22Rv1 (cell line): ENCODE measurements at regions not wholly inside any gene's neighbourhood (a gene's known extent, or its start where the extent isn't known, plus 50 kb on each side); places are given as distances from the start of the nearest gene placed in this dataset.
"Not testable (repeated sequence)": the region's sequence is repeated elsewhere in the genome, so short reads cannot be mapped to it uniquely, and the experiment has no call there.

ENCODE experiments used
- H3K27ac ChIP-seq: fragments of 450-650 bp; 2 replicates; pipeline ENCODE4 v1.5.1; 2017
- ZFX ChIP-seq: fragments of 450-650 bp; IDR thresholded peaks from 2 replicates; pipeline ENCODE4 v1.6.1; 2017; ENCODE audit warnings: antibody characterized with exemption, borderline replicate concordance
- TF ChIP-seq, protein P1 (sequence below): fragments of 450-650 bp; IDR thresholded peaks from 2 replicates; pipeline ENCODE4 v1.5.1; 2017; ENCODE audit warnings: mild to moderate bottlenecking

GRCh38 chr11:25247336-25247735 lies 750.5 kb downstream of the LUZP2 start:
- H3K27ac ChIP-seq = no peak overlapping the region
- TF ChIP-seq ZFX = no peak
- TF ChIP-seq, protein P1, sequence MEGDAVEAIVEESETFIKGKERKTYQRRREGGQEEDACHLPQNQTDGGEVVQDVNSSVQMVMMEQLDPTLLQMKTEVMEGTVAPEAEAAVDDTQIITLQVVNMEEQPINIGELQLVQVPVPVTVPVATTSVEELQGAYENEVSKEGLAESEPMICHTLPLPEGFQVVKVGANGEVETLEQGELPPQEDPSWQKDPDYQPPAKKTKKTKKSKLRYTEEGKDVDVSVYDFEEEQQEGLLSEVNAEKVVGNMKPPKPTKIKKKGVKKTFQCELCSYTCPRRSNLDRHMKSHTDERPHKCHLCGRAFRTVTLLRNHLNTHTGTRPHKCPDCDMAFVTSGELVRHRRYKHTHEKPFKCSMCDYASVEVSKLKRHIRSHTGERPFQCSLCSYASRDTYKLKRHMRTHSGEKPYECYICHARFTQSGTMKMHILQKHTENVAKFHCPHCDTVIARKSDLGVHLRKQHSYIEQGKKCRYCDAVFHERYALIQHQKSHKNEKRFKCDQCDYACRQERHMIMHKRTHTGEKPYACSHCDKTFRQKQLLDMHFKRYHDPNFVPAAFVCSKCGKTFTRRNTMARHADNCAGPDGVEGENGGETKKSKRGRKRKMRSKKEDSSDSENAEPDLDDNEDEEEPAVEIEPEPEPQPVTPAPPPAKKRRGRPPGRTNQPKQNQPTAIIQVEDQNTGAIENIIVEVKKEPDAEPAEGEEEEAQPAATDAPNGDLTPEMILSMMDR = no peak

- peak overlapping the region; percentile 73 for H3K27ac ChIP-seq
- TF ChIP-seq, protein P1 = no peak
- no peak for TF ChIP-seq ZFX
These were observed 756.0 kb downstream of the LUZP2 start for GRCh38 chr11:25252854-25253253.

DNA sequence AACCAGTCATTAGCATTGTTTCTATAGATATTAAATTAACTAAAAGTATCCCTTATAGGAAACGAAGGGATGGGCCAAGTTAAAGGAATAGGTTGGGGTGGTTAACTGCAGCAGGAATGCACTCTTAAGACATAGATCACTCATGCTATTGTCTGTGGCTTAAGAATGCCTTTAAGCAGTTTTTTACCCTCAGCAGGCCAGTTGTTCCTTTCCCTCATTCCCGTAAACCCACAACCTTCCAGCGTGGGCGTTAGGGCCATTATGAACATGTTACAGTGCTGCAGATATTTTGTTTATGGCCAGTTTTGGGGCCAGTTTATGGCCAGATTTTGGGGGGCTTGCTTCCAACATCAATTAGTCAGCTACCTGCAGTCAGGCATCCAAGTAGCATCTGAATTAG lies 767.0 kb downstream of the LUZP2 start:
- not testable (repeated sequence) for H3K27ac ChIP-seq

DNA sequence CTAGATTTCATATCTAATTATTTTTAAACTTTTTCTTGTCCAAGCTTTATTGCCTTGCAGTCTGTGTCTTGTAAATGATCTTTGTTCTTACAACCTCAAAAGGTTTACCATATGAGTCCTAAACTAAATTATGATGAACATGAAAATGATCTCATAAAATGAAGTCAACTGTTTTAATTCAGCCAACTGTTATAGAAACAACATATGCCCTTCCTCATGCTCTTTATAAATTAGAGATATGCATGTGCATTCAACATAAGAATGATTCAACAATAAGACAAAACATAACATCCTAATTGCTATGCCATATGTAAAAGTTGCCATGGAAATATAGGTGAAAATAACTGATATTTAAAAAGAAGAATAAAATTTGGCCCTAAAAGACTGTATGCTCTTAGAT lies 774.4 kb downstream of the LUZP2 start:
- TF ChIP-seq ZFX = no peak
- TF ChIP-seq, protein P1 = no peak
- no peak overlapping the region for H3K27ac ChIP-seq

GRCh38 chr11:25272214-25272613 lies 775.4 kb downstream of the LUZP2 start:
- TF ChIP-seq, protein P1 = no peak
- no peak for TF ChIP-seq ZFX
- no peak overlapping the region for H3K27ac ChIP-seq

DNA sequence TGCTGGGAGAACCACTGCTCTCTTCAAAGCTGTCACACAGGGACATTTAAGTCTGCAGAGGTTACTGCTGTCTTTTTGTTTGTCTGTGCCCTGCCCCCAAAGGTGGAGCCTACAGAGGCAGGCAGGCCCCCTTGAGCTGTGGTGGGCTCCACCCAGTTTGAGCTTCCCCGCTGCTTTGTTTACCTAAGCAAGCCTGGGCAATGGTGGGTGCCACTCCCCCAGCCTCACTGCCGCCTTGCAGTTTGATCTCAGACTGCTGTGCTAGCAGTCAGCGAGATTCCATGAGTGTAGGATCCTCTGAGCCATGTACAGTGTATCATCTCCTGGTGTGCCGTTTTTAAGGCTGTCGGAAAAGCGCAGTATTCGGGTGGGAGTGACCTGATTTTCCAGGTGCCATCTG lies 784.0 kb downstream of the LUZP2 start:
- H3K27ac ChIP-seq = not testable (repeated sequence)

DNA sequence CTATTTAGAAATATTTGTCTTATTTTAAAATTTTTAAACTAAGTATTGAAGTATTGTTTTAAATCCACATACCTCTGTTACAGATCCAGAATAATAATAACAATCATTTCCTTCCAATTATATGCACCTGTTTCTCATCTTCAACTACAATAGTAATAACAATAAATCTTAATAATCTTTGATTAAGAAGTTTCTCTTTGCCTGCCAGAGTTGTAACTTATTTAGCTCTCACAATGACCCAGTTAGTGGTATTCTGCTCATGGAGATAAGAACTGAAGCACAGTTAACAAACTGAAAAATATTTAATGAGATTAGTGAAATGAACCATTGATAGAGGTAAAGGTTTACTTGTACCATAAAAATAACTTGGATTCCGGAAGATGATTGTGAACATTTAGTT lies 796.3 kb downstream of the LUZP2 start:
- no peak for TF ChIP-seq ZFX
- TF ChIP-seq, protein P1 = no peak
- H3K27ac ChIP-seq = no peak overlapping the region

DNA sequence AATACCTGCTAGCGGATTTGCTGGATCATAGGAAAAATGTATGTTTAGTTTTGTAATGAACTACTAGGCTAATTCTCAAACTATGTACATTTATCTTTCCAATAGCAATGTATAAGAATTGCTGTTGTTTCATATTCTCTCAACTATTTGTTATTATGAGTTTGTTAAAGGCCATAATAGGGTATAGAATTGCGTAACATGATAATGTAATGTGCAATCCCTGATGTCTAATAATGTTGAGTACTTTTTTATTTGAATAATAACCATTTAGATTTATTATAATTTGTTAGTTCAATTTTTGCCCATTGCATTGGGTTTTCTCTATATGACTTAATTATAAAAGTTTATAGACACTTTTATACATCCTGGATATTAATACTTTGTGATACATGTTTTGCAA lies 801.6 kb downstream of the LUZP2 start:
- TF ChIP-seq ZFX = no peak
- TF ChIP-seq, protein P1 = no peak
- H3K27ac ChIP-seq = peak overlapping the region; percentile 28
